ENCODE measurements at regions not wholly inside any gene's neighbourhood (a gene's known extent, or its start where the extent isn't known, plus 50 kb on each side); places are given as distances from the start of the nearest gene placed in this dataset.

- TF ChIP-seq, protein P1, sequence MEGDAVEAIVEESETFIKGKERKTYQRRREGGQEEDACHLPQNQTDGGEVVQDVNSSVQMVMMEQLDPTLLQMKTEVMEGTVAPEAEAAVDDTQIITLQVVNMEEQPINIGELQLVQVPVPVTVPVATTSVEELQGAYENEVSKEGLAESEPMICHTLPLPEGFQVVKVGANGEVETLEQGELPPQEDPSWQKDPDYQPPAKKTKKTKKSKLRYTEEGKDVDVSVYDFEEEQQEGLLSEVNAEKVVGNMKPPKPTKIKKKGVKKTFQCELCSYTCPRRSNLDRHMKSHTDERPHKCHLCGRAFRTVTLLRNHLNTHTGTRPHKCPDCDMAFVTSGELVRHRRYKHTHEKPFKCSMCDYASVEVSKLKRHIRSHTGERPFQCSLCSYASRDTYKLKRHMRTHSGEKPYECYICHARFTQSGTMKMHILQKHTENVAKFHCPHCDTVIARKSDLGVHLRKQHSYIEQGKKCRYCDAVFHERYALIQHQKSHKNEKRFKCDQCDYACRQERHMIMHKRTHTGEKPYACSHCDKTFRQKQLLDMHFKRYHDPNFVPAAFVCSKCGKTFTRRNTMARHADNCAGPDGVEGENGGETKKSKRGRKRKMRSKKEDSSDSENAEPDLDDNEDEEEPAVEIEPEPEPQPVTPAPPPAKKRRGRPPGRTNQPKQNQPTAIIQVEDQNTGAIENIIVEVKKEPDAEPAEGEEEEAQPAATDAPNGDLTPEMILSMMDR (IDR thresholded peaks at IDR 0.05), result no peak
- TF ChIP-seq POLR2A (IDR thresholded peaks at IDR 0.05), result no peak
- no peak for TF ChIP-seq POLR2AphosphoS5 (IDR thresholded peaks at IDR 0.05; ENCODE audit: insufficient read depth in 1 of 2, low read depth in 1 of 2)
Observed at GRCh38 chr4:14562901-14563300, 439.4 kb upstream of the CPEB2 start.

Data from vagina (tissue), 2 donors.